ENCODE measurements at regions not wholly inside any gene's neighbourhood (a gene's known extent, or its start where the extent isn't known, plus 50 kb on each side); places are given as distances from the start of the nearest gene placed in this dataset.
A peak's percentile ranks its signal among the peaks of the same experiment; 100 is the strongest.
"Not testable (repeated sequence)": the region's sequence is repeated elsewhere in the genome, so short reads cannot be mapped to it uniquely, and the experiment has no call there.

- no peak for DNase-seq
Measured at GRCh38 chr14:92223025-92223424, 99.9 kb upstream of the SLC24A4 start.

GRCh38 chr14:92224358-92224954 lies 98.5 kb upstream of the SLC24A4 start:
- DNase-seq = no peak

GRCh38 chr14:92225731-92226130 lies 97.2 kb upstream of the SLC24A4 start:
- no peak for DNase-seq

- not testable (repeated sequence) for DNase-seq
Measured at GRCh38 chr14:92226166-92226565, 96.8 kb upstream of the SLC24A4 start.

GRCh38 chr14:92236243-92236900 lies 86.6 kb upstream of the SLC24A4 start:
- DNase-seq = no peak

- DNase-seq = no peak
Measured at GRCh38 chr14:92240658-92241057, 82.3 kb upstream of the SLC24A4 start.

- no peak for DNase-seq
Measured at GRCh38 chr14:92241966-92242595, 80.9 kb upstream of the SLC24A4 start.

GRCh38 chr14:92244805-92245204 lies 78.2 kb upstream of the SLC24A4 start:
- DNase-seq = no peak

GRCh38 chr14:92247341-92247740 lies 75.6 kb upstream of the SLC24A4 start:
- DNase-seq = peak; percentile 6

GRCh38 chr14:92247947-92248346 lies 75.0 kb upstream of the SLC24A4 start:
- no peak for DNase-seq

- no peak for DNase-seq
Measured at GRCh38 chr14:92248696-92249095, 74.3 kb upstream of the SLC24A4 start.

- not testable (repeated sequence) for DNase-seq
Measured at GRCh38 chr14:92250366-92250765, 72.6 kb upstream of the SLC24A4 start.

GRCh38 chr14:92252323-92252722 lies 70.6 kb upstream of the SLC24A4 start:
- no peak for DNase-seq

- DNase-seq = no peak
Measured at GRCh38 chr14:92253381-92253894, 69.5 kb upstream of the SLC24A4 start.

- DNase-seq = no peak
Measured at GRCh38 chr14:92254786-92255185, 68.2 kb upstream of the SLC24A4 start.

GRCh38 chr14:92258934-92259333 lies 64.0 kb upstream of the SLC24A4 start:
- DNase-seq = no peak

GRCh38 chr14:92259613-92260357 lies 63.2 kb upstream of the SLC24A4 start:
- no peak for DNase-seq

- no peak for DNase-seq
Measured at GRCh38 chr14:92263681-92264080, 59.3 kb upstream of the SLC24A4 start.

- DNase-seq = no peak
Measured at GRCh38 chr14:92264195-92264594, 58.8 kb upstream of the SLC24A4 start.

- no peak for DNase-seq
Measured at GRCh38 chr14:92266216-92266615, 56.7 kb upstream of the SLC24A4 start.

All from SIG-M5 (cell line).